Type B pancreatic cell (in vitro differentiated cells): ENCODE measurements at regions not wholly inside any gene's neighbourhood (a gene's known extent, or its start where the extent isn't known, plus 50 kb on each side); places are given as distances from the start of the nearest gene placed in this dataset.

Source experiments
- DNase-seq: peaks from one replicate; pipeline ENCODE4 v3.0.0; 2021; ENCODE audit warnings: mixed read lengths; ENCODE audit not compliant: unreplicated experiment; ENCODE audit errors: extremely low spot score
- H3K27ac Mint-ChIP-seq: 2 replicates; pipeline ENCODE4 v1.8.0; 2021; ENCODE audit warnings: mild to moderate bottlenecking, mixed read lengths
- H3K27me3 Mint-ChIP-seq: 2 replicates; pipeline ENCODE4 v1.8.0; 2021; ENCODE audit warnings: mixed read lengths
- H3K36me3 Mint-ChIP-seq: 2 replicates; pipeline ENCODE4 v1.8.0; 2021; ENCODE audit warnings: mixed read lengths
- H3K4me1 Mint-ChIP-seq: one replicate; pipeline ENCODE4 v1.8.0; 2021; ENCODE audit warnings: mixed read lengths; ENCODE audit not compliant: unreplicated experiment
- H3K4me3 Mint-ChIP-seq: 2 replicates; pipeline ENCODE4 v1.8.0; 2021; ENCODE audit warnings: mild to moderate bottlenecking, mixed read lengths
- H3K9me3 Mint-ChIP-seq: 2 replicates; pipeline ENCODE4 v1.8.0; 2021; ENCODE audit warnings: mixed read lengths
- CTCF ChIP-seq: fragments of 200-600 bp; sonication (generic); conservative IDR thresholded peaks from 2 replicates; pipeline ENCODE4 v1.5.0; 2021; ENCODE audit warnings: antibody characterized with exemption, mild to moderate bottlenecking

- Mint-ChIP-seq H3K27ac (no peak overlapping the region), H3K36me3 (peaks cover 10% of the 10 kb centered on the region), H3K4me3 (no peak overlapping the region), H3K4me1 (peaks cover 9% of the 10 kb centered on the region), H3K9me3 (peaks cover 15% of the 10 kb centered on the region), H3K27me3 (no peaks in the 10 kb centered on the region)
- DNase-seq = no peak
- TF ChIP-seq CTCF = no peak
Observed at GRCh38 chr11:129242855-129243254, 50.7 kb upstream of the ARHGAP32 start.
